ENCODE measurements at regions not wholly inside any gene's neighbourhood (a gene's known extent, or its start where the extent isn't known, plus 50 kb on each side); places are given as distances from the start of the nearest gene placed in this dataset.
"Not testable (repeated sequence)": the region's sequence is repeated elsewhere in the genome, so short reads cannot be mapped to it uniquely, and the experiment has no call there.

- no peak for DNase-seq
Observed at GRCh38 chr6:11403035-11403601, 134.4 kb upstream of the TMEM170B start.

GRCh38 chr6:11402581-11402980 is 135.0 kb upstream of the TMEM170B start:
- not testable (repeated sequence) for DNase-seq

- not testable (repeated sequence) for DNase-seq
Observed at GRCh38 chr6:11401954-11402353, 135.6 kb upstream of the TMEM170B start.

GRCh38 chr6:11398451-11399326 is 138.9 kb upstream of the TMEM170B start:
- no peak for DNase-seq

- DNase-seq, result no peak
Observed at GRCh38 chr6:11397622-11398450, 139.7 kb upstream of the TMEM170B start.

GRCh38 chr6:11396860-11397259 is 140.7 kb upstream of the TMEM170B start:
- DNase-seq, result no peak

GRCh38 chr6:11393713-11394627 is 143.6 kb upstream of the TMEM170B start:
- no peak for DNase-seq

- no peak for DNase-seq
Observed at GRCh38 chr6:11392778-11393507, 144.6 kb upstream of the TMEM170B start.

GRCh38 chr6:11391934-11392777 is 145.4 kb upstream of the TMEM170B start:
- no peak for DNase-seq

- no peak for DNase-seq
Observed at GRCh38 chr6:11389977-11390376, 147.6 kb upstream of the TMEM170B start.

GRCh38 chr6:11388983-11389944 is 148.3 kb upstream of the TMEM170B start:
- DNase-seq, result no peak

- DNase-seq, result no peak
Observed at GRCh38 chr6:11387707-11388430, 149.7 kb upstream of the TMEM170B start.

GRCh38 chr6:11386726-11387125 is 150.8 kb upstream of the TMEM170B start:
- DNase-seq, result no peak

- DNase-seq, result no peak
Observed at GRCh38 chr6:11386323-11386722, 151.2 kb upstream of the TMEM170B start.

GRCh38 chr6:11384531-11385309 is 152.3 kb upstream of the NEDD9 start:
- no peak for DNase-seq

- no peak for DNase-seq
Observed at GRCh38 chr6:11381801-11382513, 149.5 kb upstream of the NEDD9 start.
